Karpas-422 (cell line): ENCODE measurements at regions not wholly inside any gene's neighbourhood (a gene's known extent, or its start where the extent isn't known, plus 50 kb on each side); places are given as distances from the start of the nearest gene placed in this dataset.
A peak's percentile ranks its signal among the peaks of the same experiment; 100 is the strongest.
"Not testable (repeated sequence)": the region's sequence is repeated elsewhere in the genome, so short reads cannot be mapped to it uniquely, and the experiment has no call there.

ENCODE experiments used
- DNase-seq: peaks from one replicate; pipeline ENCODE4 v3.0.0-alpha.2; 2015
- H2AFZ ChIP-seq: fragments of 200-600 bp; sonication (generic); 2 replicates; pipeline ENCODE4 v1.6.1; 2014; ENCODE audit warnings: antibody characterized with exemption, low read length, mixed read lengths
- H3K27ac ChIP-seq: fragments of 200-600 bp; sonication (generic); 2 replicates; pipeline ENCODE4 v1.5.1; 2014; ENCODE audit warnings: mild to moderate bottlenecking, low read length, moderate library complexity
- H3K27me3 ChIP-seq: fragments of 200-600 bp; sonication (generic); 2 replicates; pipeline ENCODE4 v1.6.1; 2014; ENCODE audit warnings: low read length, mixed read lengths
- H3K36me3 ChIP-seq: fragments of 200-600 bp; sonication (generic); 2 replicates; pipeline ENCODE4 v1.6.1; 2014; ENCODE audit warnings: low read length, mixed read lengths; ENCODE audit not compliant: insufficient read depth
- H3K4me1 ChIP-seq: fragments of 200-600 bp; sonication (generic); 2 replicates; pipeline ENCODE4 v1.6.1; 2014; ENCODE audit warnings: mild to moderate bottlenecking, low read length, mixed read lengths
- H3K4me2 ChIP-seq: fragments of 200-600 bp; sonication (generic); 2 replicates; pipeline ENCODE4 v1.6.1; 2014; ENCODE audit warnings: low read length, low read depth, mild to moderate bottlenecking; ENCODE audit not compliant: poor library complexity, severe bottlenecking
- H3K4me3 ChIP-seq: fragments of 200-600 bp; sonication (generic); 2 replicates; pipeline ENCODE4 v1.5.1; 2014; ENCODE audit warnings: mild to moderate bottlenecking, antibody characterized with exemption, low read length, mixed read lengths
- H3K79me2 ChIP-seq: fragments of 200-600 bp; sonication (generic); 2 replicates; pipeline ENCODE4 v1.6.1; 2014; ENCODE audit warnings: mild to moderate bottlenecking, low read length, mixed read lengths
- H3K9ac ChIP-seq: fragments of 200-600 bp; sonication (generic); 2 replicates; pipeline ENCODE4 v1.6.0; 2014; ENCODE audit warnings: low read length
- H3K9me2 ChIP-seq: fragments of 200-600 bp; sonication (generic), shearing (Covaris generic); replicated peaks from 2 replicates; pipeline ENCODE4 v1.6.0; 2014; ENCODE audit warnings: mild to moderate bottlenecking, low read length, moderate library complexity; ENCODE audit not compliant: insufficient read depth
- H3K9me3 ChIP-seq: fragments of 300-700, 200-600 bp; sonication (generic); 2 replicates; pipeline ENCODE4 v1.6.1; 2014; ENCODE audit warnings: low read length, mixed read lengths
- H4K20me1 ChIP-seq: fragments of 200-600 bp; sonication (generic); 2 replicates; pipeline ENCODE4 v1.6.1; 2014; ENCODE audit warnings: mild to moderate bottlenecking, antibody characterized with exemption, low read length, low read depth; ENCODE audit not compliant: insufficient read depth

- not testable (repeated sequence) for H3K27me3 ChIP-seq, H3K9me2 ChIP-seq, H3K4me2 ChIP-seq, H3K79me2 ChIP-seq, H3K9ac ChIP-seq, H3K4me1 ChIP-seq, H4K20me1 ChIP-seq, H3K36me3 ChIP-seq, H3K9me3 ChIP-seq, DNase-seq, H3K27ac ChIP-seq, H3K4me3 ChIP-seq, H2AFZ ChIP-seq
Observed at GRCh38 chr15:20142906-20143305, 398.7 kb downstream of the GOLGA6L6 start.

- not testable (repeated sequence) for H3K9me2 ChIP-seq, H3K4me3 ChIP-seq, H3K4me2 ChIP-seq, H3K79me2 ChIP-seq, H3K4me1 ChIP-seq, H3K27ac ChIP-seq, DNase-seq, H3K9ac ChIP-seq, H3K27me3 ChIP-seq, H2AFZ ChIP-seq, H3K9me3 ChIP-seq, H3K36me3 ChIP-seq, H4K20me1 ChIP-seq
Observed at GRCh38 chr15:20142410-20142809, 399.2 kb downstream of the GOLGA6L6 start.

GRCh38 chr15:20124668-20125067, 416.9 kb downstream of the GOLGA6L6 start:
- H3K27ac ChIP-seq, H3K4me1 ChIP-seq, H3K4me2 ChIP-seq, H3K36me3 ChIP-seq, H3K9ac ChIP-seq, H4K20me1 ChIP-seq, H3K4me3 ChIP-seq, DNase-seq, H3K27me3 ChIP-seq, H3K9me3 ChIP-seq, H2AFZ ChIP-seq, H3K9me2 ChIP-seq, H3K79me2 ChIP-seq: not testable (repeated sequence)

GRCh38 chr15:20106026-20106425, 435.6 kb downstream of the GOLGA6L6 start:
- no peaks in the 10 kb centered on the region for H3K79me2 ChIP-seq
- peak; percentile 17 for DNase-seq
- no peak overlapping the region for H2AFZ ChIP-seq
- H3K27ac ChIP-seq: no peak overlapping the region
- no peaks in the 10 kb centered on the region for H3K36me3 ChIP-seq
- H3K9ac ChIP-seq: no peak overlapping the region
- H3K4me2 ChIP-seq: no peak overlapping the region
- H3K4me1 ChIP-seq: no peaks in the 10 kb centered on the region
- H3K9me3 ChIP-seq: no peaks in the 10 kb centered on the region
- no peaks in the 10 kb centered on the region for H3K9me2 ChIP-seq
- H4K20me1 ChIP-seq: no peaks in the 10 kb centered on the region
- H3K27me3 ChIP-seq: no peaks in the 10 kb centered on the region
- no peak overlapping the region for H3K4me3 ChIP-seq

GRCh38 chr15:20105011-20105990, 436.3 kb downstream of the GOLGA6L6 start:
- H3K4me3 ChIP-seq, H3K9me3 ChIP-seq, H3K9ac ChIP-seq, H3K9me2 ChIP-seq, H3K4me1 ChIP-seq, H3K27me3 ChIP-seq, H3K36me3 ChIP-seq, DNase-seq, H3K79me2 ChIP-seq, H3K4me2 ChIP-seq, H3K27ac ChIP-seq, H4K20me1 ChIP-seq, H2AFZ ChIP-seq: not testable (repeated sequence)

GRCh38 chr15:20104551-20104950, 437.0 kb downstream of the GOLGA6L6 start:
- H3K4me1 ChIP-seq, DNase-seq, H3K4me3 ChIP-seq, H2AFZ ChIP-seq, H3K9ac ChIP-seq, H3K36me3 ChIP-seq, H3K9me3 ChIP-seq, H3K4me2 ChIP-seq, H3K27me3 ChIP-seq, H3K79me2 ChIP-seq, H3K9me2 ChIP-seq, H4K20me1 ChIP-seq, H3K27ac ChIP-seq: not testable (repeated sequence)

GRCh38 chr15:20102862-20103261, 438.7 kb downstream of the GOLGA6L6 start:
- H3K4me2 ChIP-seq, H4K20me1 ChIP-seq, H3K79me2 ChIP-seq, H3K9ac ChIP-seq, H3K27me3 ChIP-seq, H3K9me3 ChIP-seq, H3K4me1 ChIP-seq, H3K4me3 ChIP-seq, H3K9me2 ChIP-seq, H3K36me3 ChIP-seq, H2AFZ ChIP-seq, H3K27ac ChIP-seq: not testable (repeated sequence)
- DNase-seq: peak; percentile 5

GRCh38 chr15:20102209-20102608, 439.4 kb downstream of the GOLGA6L6 start:
- not testable (repeated sequence) for H3K27me3 ChIP-seq, H3K4me3 ChIP-seq, H3K9me3 ChIP-seq, H3K36me3 ChIP-seq, H3K27ac ChIP-seq, H3K9me2 ChIP-seq, H3K9ac ChIP-seq, H4K20me1 ChIP-seq, H3K4me1 ChIP-seq, H3K4me2 ChIP-seq, H3K79me2 ChIP-seq, H2AFZ ChIP-seq, DNase-seq
